ENCODE measurements at regions not wholly inside any gene's neighbourhood (a gene's known extent, or its start where the extent isn't known, plus 50 kb on each side); places are given as distances from the start of the nearest gene placed in this dataset.

DNA sequence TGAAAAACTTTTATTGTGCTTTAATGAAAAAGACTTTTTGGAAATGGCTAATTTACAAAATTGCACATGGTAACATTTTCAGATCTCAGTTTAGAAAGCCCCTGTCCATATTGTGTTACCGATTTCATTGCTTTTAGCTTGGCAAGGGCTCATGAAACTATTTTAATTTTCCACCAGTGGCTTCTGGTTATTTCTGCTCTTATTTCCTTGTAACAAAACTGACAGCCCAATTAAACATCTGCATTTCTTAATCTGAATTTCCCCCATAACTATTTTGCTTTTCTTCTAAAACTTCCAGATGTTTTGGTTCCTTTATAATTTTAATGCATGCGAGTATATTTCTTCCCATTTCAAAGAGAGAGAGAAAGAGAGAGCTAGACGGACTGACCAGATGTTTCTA lies 264.8 kb downstream of the PTPRC start:
- Histone ChIP-seq H3K4me3 (replicated peaks; ENCODE audit: low read depth, low read length) (no peak overlapping the region), H3K36me3 (ENCODE audit: control insufficient read depth, insufficient read depth, low read length) (no peaks in the 10 kb centered on the region), H3K27me3 (replicated peaks; ENCODE audit: control insufficient read depth, insufficient read depth, low read length) (no peaks in the 10 kb centered on the region)
- TF ChIP-seq, protein P1, sequence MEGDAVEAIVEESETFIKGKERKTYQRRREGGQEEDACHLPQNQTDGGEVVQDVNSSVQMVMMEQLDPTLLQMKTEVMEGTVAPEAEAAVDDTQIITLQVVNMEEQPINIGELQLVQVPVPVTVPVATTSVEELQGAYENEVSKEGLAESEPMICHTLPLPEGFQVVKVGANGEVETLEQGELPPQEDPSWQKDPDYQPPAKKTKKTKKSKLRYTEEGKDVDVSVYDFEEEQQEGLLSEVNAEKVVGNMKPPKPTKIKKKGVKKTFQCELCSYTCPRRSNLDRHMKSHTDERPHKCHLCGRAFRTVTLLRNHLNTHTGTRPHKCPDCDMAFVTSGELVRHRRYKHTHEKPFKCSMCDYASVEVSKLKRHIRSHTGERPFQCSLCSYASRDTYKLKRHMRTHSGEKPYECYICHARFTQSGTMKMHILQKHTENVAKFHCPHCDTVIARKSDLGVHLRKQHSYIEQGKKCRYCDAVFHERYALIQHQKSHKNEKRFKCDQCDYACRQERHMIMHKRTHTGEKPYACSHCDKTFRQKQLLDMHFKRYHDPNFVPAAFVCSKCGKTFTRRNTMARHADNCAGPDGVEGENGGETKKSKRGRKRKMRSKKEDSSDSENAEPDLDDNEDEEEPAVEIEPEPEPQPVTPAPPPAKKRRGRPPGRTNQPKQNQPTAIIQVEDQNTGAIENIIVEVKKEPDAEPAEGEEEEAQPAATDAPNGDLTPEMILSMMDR (IDR thresholded peaks at IDR 0.05; ENCODE audit: insufficient read depth, low read length, poor library complexity, severe bottlenecking), result no peak
- DNase-seq (ENCODE audit: extremely low read depth, insufficient read length), result no peak

DNA sequence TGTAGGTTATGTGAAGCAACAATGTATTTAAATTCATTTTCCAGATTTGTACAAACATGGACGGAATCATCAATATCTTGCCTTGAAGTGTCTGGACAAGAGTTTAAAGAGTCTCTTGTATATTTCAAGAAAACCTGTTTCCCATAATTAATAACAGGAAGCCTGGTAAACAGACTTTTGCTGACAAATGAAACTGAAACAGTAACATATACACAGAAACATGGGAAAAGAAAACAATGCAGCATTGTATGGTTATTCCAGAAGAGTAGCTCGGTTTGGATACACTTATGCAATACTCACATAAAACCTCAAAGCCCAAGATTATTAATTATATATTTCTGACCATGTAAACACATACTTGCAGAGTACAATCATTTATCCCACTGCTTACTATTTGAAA lies 265.5 kb downstream of the PTPRC start:
- Histone ChIP-seq H3K36me3 (ENCODE audit: control insufficient read depth, insufficient read depth, low read length) (no peaks in the 10 kb centered on the region), H3K4me3 (replicated peaks; ENCODE audit: low read depth, low read length) (no peak overlapping the region), H3K27me3 (replicated peaks; ENCODE audit: control insufficient read depth, insufficient read depth, low read length) (no peaks in the 10 kb centered on the region)
- TF ChIP-seq, protein P1 (IDR thresholded peaks at IDR 0.05; ENCODE audit: insufficient read depth, low read length, poor library complexity, severe bottlenecking), result no peak
- DNase-seq (ENCODE audit: extremely low read depth, insufficient read length), result no peak

DNA sequence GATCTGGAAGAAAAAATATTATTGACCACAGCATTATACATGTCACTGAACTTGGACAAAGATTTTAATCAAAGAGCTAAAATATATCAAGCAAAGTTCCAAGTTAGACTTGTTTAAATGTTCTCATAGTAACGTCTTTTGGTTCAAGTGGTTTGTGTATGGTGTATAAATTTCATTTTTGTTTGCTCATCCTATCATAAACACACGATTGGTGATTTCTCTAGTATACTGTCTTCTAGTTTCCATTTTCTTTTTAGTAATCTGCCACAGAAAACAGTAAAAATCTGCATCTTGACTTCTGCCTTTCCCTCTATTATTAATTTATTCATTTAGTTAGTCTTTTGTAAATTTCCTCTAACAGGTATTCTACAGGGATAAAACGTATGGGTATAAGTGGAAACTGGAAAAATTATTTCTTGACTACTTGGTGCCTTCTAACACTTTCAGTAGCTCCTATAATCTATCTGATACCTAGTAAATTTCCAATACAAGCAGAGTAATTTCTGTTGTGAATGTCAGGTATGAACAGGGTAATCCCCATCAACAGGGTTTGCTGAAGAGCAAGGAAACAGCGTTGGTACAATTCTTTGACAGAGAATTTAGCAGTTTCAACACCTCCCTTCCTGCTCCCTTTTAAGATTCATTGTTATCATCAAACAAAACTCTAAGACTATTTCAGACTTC lies 268.0 kb downstream of the PTPRC start:
- Histone ChIP-seq H3K4me3 (replicated peaks; ENCODE audit: low read depth, low read length) (no peak overlapping the region), H3K36me3 (ENCODE audit: control insufficient read depth, insufficient read depth, low read length) (no peaks in the 10 kb centered on the region), H3K27me3 (replicated peaks; ENCODE audit: control insufficient read depth, insufficient read depth, low read length) (no peaks in the 10 kb centered on the region)
- TF ChIP-seq, protein P1 (IDR thresholded peaks at IDR 0.05; ENCODE audit: insufficient read depth, low read length, poor library complexity, severe bottlenecking), result no peak
- no peak for DNase-seq (ENCODE audit: extremely low read depth, insufficient read length)

DNA sequence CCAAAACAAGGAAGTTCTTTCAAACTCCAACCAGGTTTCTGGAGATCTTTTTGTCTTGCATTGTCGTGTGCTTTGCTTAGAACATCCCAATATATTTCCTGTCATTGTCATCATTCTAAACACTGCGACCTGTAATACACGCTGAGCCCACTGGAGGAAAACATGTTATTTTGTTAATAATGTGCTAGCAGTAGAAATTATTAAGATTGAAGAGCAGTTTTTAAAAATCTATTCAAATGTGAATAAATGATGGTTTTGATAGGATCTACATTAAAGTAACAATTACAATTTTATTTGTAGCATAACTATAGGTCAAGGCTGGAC lies 268.5 kb downstream of the PTPRC start:
- no peaks in the 10 kb centered on the region for H3K36me3 ChIP-seq (ENCODE audit: control insufficient read depth, insufficient read depth, low read length)
- TF ChIP-seq, protein P1 (IDR thresholded peaks at IDR 0.05; ENCODE audit: insufficient read depth, low read length, poor library complexity, severe bottlenecking), result no peak
- H3K4me3 ChIP-seq (replicated peaks; ENCODE audit: low read depth, low read length), result no peak overlapping the region
- no peak for DNase-seq (ENCODE audit: extremely low read depth, insufficient read length)
- no peaks in the 10 kb centered on the region for H3K27me3 ChIP-seq (replicated peaks; ENCODE audit: control insufficient read depth, insufficient read depth, low read length)

DNA sequence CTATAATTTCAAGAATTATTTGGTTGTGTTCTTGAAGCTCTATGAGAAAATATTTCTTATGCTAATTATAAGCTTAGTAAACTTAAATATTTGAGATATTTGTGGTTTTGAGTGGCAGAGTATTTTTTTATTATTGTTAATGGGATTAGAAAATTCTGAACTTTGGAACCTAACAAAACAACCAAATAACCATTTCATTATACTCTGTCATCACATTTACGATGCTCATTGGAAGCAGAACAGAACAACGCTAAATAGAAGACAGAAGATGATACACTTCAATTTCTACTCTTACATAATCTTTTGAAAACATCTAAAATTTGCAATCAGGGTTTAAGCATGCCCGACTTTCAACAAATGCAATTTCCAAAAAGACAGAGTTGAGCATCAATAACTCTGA lies 270.2 kb downstream of the PTPRC start:
- Histone ChIP-seq H3K27me3 (replicated peaks; ENCODE audit: control insufficient read depth, insufficient read depth, low read length) (no peaks in the 10 kb centered on the region), H3K4me3 (replicated peaks; ENCODE audit: low read depth, low read length) (no peak overlapping the region), H3K36me3 (ENCODE audit: control insufficient read depth, insufficient read depth, low read length) (no peaks in the 10 kb centered on the region)
- no peak for DNase-seq (ENCODE audit: extremely low read depth, insufficient read length)
- TF ChIP-seq, protein P1 (IDR thresholded peaks at IDR 0.05; ENCODE audit: insufficient read depth, low read length, poor library complexity, severe bottlenecking), result no peak

DNA sequence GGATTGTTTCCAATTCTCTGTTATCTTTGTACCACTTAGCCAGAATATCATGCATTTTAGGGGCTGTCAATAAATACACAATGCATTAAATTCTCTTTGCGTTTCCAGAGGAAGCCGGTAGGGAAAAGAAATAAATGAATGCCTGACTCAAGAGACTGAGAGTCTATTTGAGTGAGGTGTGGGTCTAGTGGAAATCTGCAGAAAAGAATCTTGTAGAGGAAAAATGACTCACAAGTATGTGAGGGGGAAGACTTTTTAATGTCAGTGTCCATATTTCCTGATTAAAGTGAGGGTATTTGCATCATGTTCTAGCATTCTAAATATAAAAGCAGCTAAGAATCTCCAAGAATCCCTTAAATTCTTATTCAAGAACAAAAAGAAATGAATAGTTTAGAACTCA lies 271.1 kb downstream of the PTPRC start:
- DNase-seq (ENCODE audit: extremely low read depth, insufficient read length), result no peak
- Histone ChIP-seq H3K27me3 (replicated peaks; ENCODE audit: control insufficient read depth, insufficient read depth, low read length) (no peaks in the 10 kb centered on the region), H3K36me3 (ENCODE audit: control insufficient read depth, insufficient read depth, low read length) (no peaks in the 10 kb centered on the region), H3K4me3 (replicated peaks; ENCODE audit: low read depth, low read length) (no peak overlapping the region)
- TF ChIP-seq, protein P1 (IDR thresholded peaks at IDR 0.05; ENCODE audit: insufficient read depth, low read length, poor library complexity, severe bottlenecking), result no peak

Measured in GM06990 (cell line).